ENCODE measurements at regions not wholly inside any gene's neighbourhood (a gene's known extent, or its start where the extent isn't known, plus 50 kb on each side); places are given as distances from the start of the nearest gene placed in this dataset.

DNA sequence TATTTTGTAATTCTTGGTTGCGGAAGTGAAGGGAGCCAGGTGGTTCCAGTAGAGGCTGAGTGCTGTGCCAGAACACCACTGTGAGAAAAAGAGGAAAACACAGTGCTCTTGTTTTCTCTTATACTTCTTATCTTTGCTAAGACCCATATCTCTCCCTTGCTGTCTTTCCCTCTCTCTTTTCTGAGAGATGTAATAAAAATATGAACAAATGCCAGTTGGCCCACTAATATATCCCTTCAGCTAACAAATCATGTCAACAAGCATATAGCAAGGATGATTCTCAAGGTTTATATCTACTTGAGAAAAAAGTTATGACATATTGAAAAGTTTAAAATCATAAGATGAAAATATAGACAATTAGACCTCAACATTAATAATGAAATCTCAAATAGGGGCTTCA lies 758.3 kb downstream of the HDGFL1 start:
- TF ChIP-seq, protein P1, sequence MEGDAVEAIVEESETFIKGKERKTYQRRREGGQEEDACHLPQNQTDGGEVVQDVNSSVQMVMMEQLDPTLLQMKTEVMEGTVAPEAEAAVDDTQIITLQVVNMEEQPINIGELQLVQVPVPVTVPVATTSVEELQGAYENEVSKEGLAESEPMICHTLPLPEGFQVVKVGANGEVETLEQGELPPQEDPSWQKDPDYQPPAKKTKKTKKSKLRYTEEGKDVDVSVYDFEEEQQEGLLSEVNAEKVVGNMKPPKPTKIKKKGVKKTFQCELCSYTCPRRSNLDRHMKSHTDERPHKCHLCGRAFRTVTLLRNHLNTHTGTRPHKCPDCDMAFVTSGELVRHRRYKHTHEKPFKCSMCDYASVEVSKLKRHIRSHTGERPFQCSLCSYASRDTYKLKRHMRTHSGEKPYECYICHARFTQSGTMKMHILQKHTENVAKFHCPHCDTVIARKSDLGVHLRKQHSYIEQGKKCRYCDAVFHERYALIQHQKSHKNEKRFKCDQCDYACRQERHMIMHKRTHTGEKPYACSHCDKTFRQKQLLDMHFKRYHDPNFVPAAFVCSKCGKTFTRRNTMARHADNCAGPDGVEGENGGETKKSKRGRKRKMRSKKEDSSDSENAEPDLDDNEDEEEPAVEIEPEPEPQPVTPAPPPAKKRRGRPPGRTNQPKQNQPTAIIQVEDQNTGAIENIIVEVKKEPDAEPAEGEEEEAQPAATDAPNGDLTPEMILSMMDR (conservative IDR thresholded peaks at IDR 0.05 in 1 of 2, IDR thresholded peaks at IDR 0.05 in 1 of 2; ENCODE audit: low read depth in 1 of 2, low read length in 2 of 2): no peak
- TF ChIP-seq EZH2 (IDR thresholded peaks at IDR 0.05; ENCODE audit: low read length, missing control alignments): no peak
